ENCODE measurements at regions not wholly inside any gene's neighbourhood (a gene's known extent, or its start where the extent isn't known, plus 50 kb on each side); places are given as distances from the start of the nearest gene placed in this dataset.

DNA sequence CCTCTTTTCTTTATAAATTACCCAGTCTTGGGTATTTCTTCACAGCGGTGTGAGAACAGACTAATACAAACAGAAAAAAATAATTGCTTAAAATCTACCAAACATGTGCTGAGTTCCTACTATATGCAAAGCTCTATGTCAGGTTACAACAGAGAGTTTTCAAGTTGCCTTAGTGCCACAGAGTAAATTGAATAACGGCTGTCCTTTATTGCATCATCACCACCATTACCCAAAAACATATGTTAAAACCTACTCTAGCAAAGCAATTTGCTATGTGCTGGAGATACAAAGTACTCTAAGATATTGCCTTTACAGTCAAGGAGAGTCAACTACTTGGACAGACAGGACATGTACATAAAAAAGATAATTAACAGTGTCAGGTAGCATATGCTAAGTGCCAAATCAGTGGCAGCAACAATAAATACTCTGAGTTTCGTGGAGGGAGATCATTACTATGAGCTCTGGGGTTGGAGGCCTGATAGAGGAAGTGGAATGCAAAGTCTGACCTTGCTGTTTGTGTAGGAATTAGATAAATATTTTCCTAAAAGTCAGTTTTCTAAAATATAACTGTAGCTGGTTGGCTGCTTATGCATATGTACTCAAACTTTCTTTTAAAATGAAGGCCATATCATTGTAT is 1058.7 kb upstream of the WWC1 start:
- Histone ChIP-seq H3K4me2 (ENCODE audit: low read length) (no peak overlapping the region), H3K9me3 (replicated peaks; ENCODE audit: low read length) (peaks cover 8% of the 10 kb centered on the region)

DNA sequence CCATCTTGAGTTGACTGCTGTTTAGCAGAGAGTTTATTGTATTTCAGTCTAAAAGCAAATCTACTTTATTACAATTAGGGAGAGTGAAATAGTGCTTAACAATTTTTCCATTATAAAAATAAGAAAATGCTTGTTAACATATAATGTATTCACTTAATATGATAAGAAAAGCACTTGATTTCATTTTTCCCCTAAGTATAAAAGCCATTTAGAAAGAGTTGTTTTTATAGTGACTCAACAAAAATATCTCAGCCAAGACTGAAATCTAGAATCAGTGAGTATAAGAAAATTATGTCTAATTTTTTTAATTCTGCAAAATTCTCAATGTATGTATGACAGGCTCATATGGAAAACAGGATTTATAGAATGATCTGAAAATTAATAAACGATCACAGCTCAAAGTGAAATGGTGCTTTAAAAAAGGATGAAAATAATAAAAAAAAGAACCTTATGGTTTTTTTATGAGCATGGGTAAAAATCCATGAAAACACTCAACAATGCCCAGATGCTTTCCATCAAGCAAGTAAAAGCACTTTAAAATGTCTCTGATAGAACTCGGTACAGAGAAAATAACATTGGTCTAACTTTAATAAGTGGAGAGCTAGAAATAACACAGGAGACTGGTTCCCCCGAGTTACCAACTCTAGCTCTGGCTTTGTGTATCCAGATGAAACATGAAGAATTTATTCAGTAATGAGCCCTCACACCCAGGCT is 1057.8 kb upstream of the WWC1 start:
- no peak overlapping the region for H3K4me3 ChIP-seq (ENCODE audit: low read length)
- H3K4me2 ChIP-seq (ENCODE audit: low read length): no peak overlapping the region

More for the DNA sequence above, 1058.7 kb upstream of the WWC1 start:
- Histone ChIP-seq H3K9ac (ENCODE audit: low read depth, low read length) (no peak overlapping the region), H3K4me1 (ENCODE audit: control insufficient read depth, insufficient read depth, low read length) (peaks cover 7% of the 10 kb centered on the region), H3K4me3 (ENCODE audit: low read length) (no peak overlapping the region), H3K27me3 (ENCODE audit: control insufficient read depth, insufficient read depth, low read length) (no peaks in the 10 kb centered on the region), H3K36me3 (ENCODE audit: insufficient read depth, low read length) (no peaks in the 10 kb centered on the region)

DNA sequence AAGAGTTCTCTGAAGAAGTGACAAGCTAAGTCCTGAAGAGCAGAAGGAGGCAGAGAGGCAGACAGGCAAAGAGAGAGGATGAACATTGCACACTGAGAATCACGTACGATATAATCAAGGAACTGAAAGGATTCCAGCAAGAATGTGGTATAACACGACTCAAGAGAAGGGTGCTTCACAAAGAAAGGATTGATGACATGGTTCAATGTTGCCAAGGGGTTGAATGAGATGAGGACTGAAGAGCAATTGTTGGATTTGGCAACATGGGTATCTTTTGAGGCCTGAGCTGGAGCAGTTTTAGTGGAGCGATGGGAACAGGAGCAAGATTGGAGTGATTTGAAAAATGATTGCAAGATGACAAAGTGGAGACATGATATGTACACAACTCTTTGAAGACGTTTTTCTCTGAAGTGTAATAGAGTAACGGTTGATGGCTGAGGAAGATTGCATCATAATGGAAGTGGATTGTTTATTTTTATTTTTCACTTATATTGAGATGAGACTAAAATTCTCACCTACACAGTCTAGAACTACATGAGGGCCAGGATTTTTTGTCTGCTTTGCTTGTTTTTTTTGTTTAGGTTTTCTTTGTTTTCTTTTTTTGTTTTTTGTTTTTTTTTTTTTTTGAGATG is 1049.9 kb upstream of the WWC1 start:
- no peaks in the 10 kb centered on the region for H3K27me3 ChIP-seq (ENCODE audit: control insufficient read depth, insufficient read depth, low read length)
- no peaks in the 10 kb centered on the region for H3K36me3 ChIP-seq (ENCODE audit: insufficient read depth, low read length)
- no peak overlapping the region for H3K4me3 ChIP-seq (ENCODE audit: low read length)
- H3K9ac ChIP-seq (ENCODE audit: low read depth, low read length): no peak overlapping the region
- H3K4me2 ChIP-seq (ENCODE audit: low read length): no peak overlapping the region
- H3K4me1 ChIP-seq (ENCODE audit: control insufficient read depth, insufficient read depth, low read length): no peaks in the 10 kb centered on the region
- no peaks in the 10 kb centered on the region for H3K9me3 ChIP-seq (replicated peaks; ENCODE audit: low read length)

More for the DNA sequence above, 1057.8 kb upstream of the WWC1 start:
- Histone ChIP-seq H3K36me3 (ENCODE audit: insufficient read depth, low read length) (no peaks in the 10 kb centered on the region), H3K27me3 (ENCODE audit: control insufficient read depth, insufficient read depth, low read length) (no peaks in the 10 kb centered on the region), H3K9me3 (replicated peaks; ENCODE audit: low read length) (peaks cover 8% of the 10 kb centered on the region), H3K4me1 (ENCODE audit: control insufficient read depth, insufficient read depth, low read length) (peaks cover 7% of the 10 kb centered on the region), H3K9ac (ENCODE audit: low read depth, low read length) (no peak overlapping the region)

- H3K9ac ChIP-seq (ENCODE audit: low read depth, low read length): no peak overlapping the region
- no peaks in the 10 kb centered on the region for H3K36me3 ChIP-seq (ENCODE audit: insufficient read depth, low read length)
- no peaks in the 10 kb centered on the region for H3K4me1 ChIP-seq (ENCODE audit: control insufficient read depth, insufficient read depth, low read length)
- H3K27me3 ChIP-seq (ENCODE audit: control insufficient read depth, insufficient read depth, low read length): no peaks in the 10 kb centered on the region
- H3K4me3 ChIP-seq (ENCODE audit: low read length): no peak overlapping the region
- H3K4me2 ChIP-seq (ENCODE audit: low read length): no peak overlapping the region
- H3K9me3 ChIP-seq (replicated peaks; ENCODE audit: low read length): no peaks in the 10 kb centered on the region
These were observed 1048.7 kb upstream of the WWC1 start for GRCh38 chr5:167242701-167243100.

GRCh38 chr5:167243463-167243862 is 1048.0 kb upstream of the WWC1 start:
- Histone ChIP-seq H3K9ac (ENCODE audit: low read depth, low read length) (no peak overlapping the region), H3K4me3 (ENCODE audit: low read length) (no peak overlapping the region), H3K9me3 (replicated peaks; ENCODE audit: low read length) (no peaks in the 10 kb centered on the region), H3K4me2 (ENCODE audit: low read length) (no peak overlapping the region), H3K27me3 (ENCODE audit: control insufficient read depth, insufficient read depth, low read length) (no peaks in the 10 kb centered on the region), H3K4me1 (ENCODE audit: control insufficient read depth, insufficient read depth, low read length) (no peaks in the 10 kb centered on the region), H3K36me3 (ENCODE audit: insufficient read depth, low read length) (no peaks in the 10 kb centered on the region)

DNA sequence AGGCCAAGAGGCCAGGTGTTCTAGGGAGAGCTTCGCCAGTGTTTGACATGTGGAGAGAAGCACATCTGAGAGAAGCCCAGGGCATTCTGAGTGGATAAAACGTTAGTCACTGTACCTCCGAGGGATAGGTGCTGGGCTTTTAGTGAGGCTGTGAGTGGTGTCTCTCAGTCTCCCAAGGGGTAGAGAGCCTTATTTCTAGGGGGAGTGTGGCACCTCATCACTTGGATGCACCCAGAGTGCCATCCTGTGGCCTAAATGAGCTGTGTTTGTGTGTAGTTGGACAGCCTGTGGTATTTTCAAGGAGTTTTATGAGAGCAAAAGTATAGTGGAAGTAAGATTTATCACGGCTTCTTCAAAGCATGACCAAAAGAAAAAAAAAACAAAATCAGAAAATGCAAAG is 1046.9 kb upstream of the WWC1 start:
- Histone ChIP-seq H3K4me3 (ENCODE audit: low read length) (no peak overlapping the region), H3K27me3 (ENCODE audit: control insufficient read depth, insufficient read depth, low read length) (no peaks in the 10 kb centered on the region), H3K4me1 (ENCODE audit: control insufficient read depth, insufficient read depth, low read length) (no peaks in the 10 kb centered on the region), H3K36me3 (ENCODE audit: insufficient read depth, low read length) (no peaks in the 10 kb centered on the region), H3K9ac (ENCODE audit: low read depth, low read length) (no peak overlapping the region), H3K9me3 (replicated peaks; ENCODE audit: low read length) (no peaks in the 10 kb centered on the region), H3K4me2 (ENCODE audit: low read length) (no peak overlapping the region)

DNA sequence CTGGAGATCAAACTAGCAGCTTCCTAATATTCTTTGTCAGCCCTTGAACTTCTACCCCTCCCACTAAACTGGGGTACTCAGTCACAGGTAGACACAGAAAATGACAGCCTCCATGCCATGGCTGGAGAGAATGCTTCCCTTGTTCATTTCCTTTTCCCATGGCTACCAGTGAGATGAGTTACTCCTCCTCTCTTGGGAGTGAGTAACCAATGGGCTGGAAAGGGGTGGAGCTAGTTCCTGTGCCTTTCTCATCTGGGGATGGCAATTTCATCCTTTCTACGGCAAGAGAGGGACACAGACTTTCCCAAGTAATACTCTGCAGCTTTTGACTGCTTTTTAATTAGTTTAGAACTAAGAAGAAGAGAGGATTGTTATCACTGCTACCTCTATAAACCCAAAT is 1045.6 kb upstream of the WWC1 start:
- H3K4me2 ChIP-seq (ENCODE audit: low read length): no peak overlapping the region
- H3K9ac ChIP-seq (ENCODE audit: low read depth, low read length): no peak overlapping the region
- H3K9me3 ChIP-seq (replicated peaks; ENCODE audit: low read length): no peaks in the 10 kb centered on the region
- H3K27me3 ChIP-seq (ENCODE audit: control insufficient read depth, insufficient read depth, low read length): no peaks in the 10 kb centered on the region
- no peaks in the 10 kb centered on the region for H3K36me3 ChIP-seq (ENCODE audit: insufficient read depth, low read length)
- H3K4me1 ChIP-seq (ENCODE audit: control insufficient read depth, insufficient read depth, low read length): no peaks in the 10 kb centered on the region
- H3K4me3 ChIP-seq (ENCODE audit: low read length): no peak overlapping the region

DNA sequence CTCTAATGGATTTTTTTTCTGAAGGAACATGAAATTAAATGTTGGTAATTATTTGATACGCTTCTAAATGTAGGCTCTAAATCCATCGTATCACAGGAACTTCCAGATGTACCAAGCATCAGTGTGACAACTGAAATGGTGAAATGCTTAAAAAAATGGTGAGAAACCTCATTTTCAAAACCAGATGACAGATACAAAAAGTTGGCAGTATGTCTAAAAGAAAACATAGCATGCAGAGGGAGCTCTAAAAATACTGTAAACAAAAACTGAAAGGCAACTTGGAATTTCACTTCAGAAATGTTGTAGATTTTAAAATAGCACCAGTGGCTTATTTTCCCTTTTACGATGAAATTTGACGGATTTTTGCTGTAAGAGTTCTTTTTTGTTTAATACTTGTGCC is 1043.6 kb upstream of the WWC1 start:
- no peaks in the 10 kb centered on the region for H3K36me3 ChIP-seq (ENCODE audit: insufficient read depth, low read length)
- H3K9ac ChIP-seq (ENCODE audit: low read depth, low read length): no peak overlapping the region
- no peaks in the 10 kb centered on the region for H3K4me1 ChIP-seq (ENCODE audit: control insufficient read depth, insufficient read depth, low read length)
- no peaks in the 10 kb centered on the region for H3K9me3 ChIP-seq (replicated peaks; ENCODE audit: low read length)
- H3K4me2 ChIP-seq (ENCODE audit: low read length): no peak overlapping the region
- no peak overlapping the region for H3K4me3 ChIP-seq (ENCODE audit: low read length)
- no peaks in the 10 kb centered on the region for H3K27me3 ChIP-seq (ENCODE audit: control insufficient read depth, insufficient read depth, low read length)

DNA sequence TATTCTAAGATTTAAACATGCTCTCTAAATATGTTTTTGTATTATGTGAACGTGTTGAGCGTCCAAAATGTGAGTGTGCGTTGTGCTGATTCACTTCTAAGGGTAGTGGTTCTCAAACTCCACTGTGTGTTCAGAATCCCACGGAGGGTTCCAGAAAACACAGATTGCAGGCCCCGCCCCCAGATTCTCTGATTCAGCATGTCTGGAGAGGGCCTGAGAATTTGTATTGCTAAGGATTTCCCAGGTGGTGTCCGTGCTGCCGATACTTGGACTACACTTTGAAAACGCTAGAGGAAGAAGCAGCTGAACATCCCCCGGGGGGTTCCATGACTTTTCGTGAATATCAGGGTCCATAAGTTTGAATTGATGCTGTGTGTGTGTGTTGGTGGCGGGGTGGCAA is 1043.2 kb upstream of the WWC1 start:
- H3K4me1 ChIP-seq (ENCODE audit: control insufficient read depth, insufficient read depth, low read length): no peaks in the 10 kb centered on the region
- H3K4me3 ChIP-seq (ENCODE audit: low read length): no peak overlapping the region
- H3K9ac ChIP-seq (ENCODE audit: low read depth, low read length): no peak overlapping the region
- no peak overlapping the region for H3K4me2 ChIP-seq (ENCODE audit: low read length)
- no peaks in the 10 kb centered on the region for H3K36me3 ChIP-seq (ENCODE audit: insufficient read depth, low read length)
- no peaks in the 10 kb centered on the region for H3K27me3 ChIP-seq (ENCODE audit: control insufficient read depth, insufficient read depth, low read length)
- no peaks in the 10 kb centered on the region for H3K9me3 ChIP-seq (replicated peaks; ENCODE audit: low read length)

DNA sequence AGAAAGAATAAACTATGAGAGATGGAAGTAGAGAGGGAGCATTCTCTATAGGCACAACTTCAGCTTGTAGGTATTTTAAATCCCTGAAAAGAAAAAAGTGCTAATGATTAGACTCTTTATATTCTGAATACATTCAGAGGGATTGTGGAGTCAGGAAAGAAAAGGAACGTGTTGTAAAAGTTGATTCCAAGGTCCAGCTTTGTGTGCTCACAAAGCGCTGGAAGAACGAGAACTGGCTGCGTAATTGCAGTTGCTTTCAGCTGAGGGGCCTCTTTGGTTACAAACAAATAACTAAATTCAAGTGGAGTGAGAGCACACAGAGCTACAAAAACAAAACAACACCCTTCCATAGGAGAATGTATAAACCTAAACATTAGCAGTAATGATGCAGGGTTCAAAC is 1040.4 kb upstream of the WWC1 start:
- Histone ChIP-seq H3K9ac (ENCODE audit: low read depth, low read length) (no peak overlapping the region), H3K4me3 (ENCODE audit: low read length) (no peak overlapping the region)

DNA sequence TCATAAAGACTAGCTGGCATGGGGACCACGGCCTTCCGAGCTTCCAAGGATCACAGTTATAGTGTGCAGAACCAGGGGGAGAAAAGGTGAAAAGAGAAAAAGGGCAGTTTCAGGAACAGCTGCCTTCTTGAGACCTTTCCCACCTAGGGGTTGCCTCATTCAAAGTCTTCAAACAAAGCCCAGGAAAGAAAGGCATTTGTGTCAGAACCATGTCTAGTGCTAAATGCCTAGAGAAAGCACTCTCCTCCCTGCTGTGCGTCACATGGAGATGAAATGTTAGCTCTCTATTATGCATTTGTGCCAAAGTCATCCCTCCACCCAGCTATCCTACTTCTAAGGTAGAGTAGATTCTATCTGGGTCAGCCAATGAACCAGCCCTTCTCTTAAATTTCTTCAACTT is 1037.3 kb upstream of the WWC1 start:
- no peak overlapping the region for H3K9ac ChIP-seq (ENCODE audit: low read depth, low read length)
- H3K4me1 ChIP-seq (ENCODE audit: control insufficient read depth, insufficient read depth, low read length): no peaks in the 10 kb centered on the region
- H3K9me3 ChIP-seq (replicated peaks; ENCODE audit: low read length): no peaks in the 10 kb centered on the region
- no peaks in the 10 kb centered on the region for H3K27me3 ChIP-seq (ENCODE audit: control insufficient read depth, insufficient read depth, low read length)
- H3K4me2 ChIP-seq (ENCODE audit: low read length): no peak overlapping the region
- no peaks in the 10 kb centered on the region for H3K36me3 ChIP-seq (ENCODE audit: insufficient read depth, low read length)
- H3K4me3 ChIP-seq (ENCODE audit: low read length): no peak overlapping the region

More for the DNA sequence above, 1040.4 kb upstream of the WWC1 start:
- Histone ChIP-seq H3K9me3 (replicated peaks; ENCODE audit: low read length) (no peaks in the 10 kb centered on the region), H3K4me2 (ENCODE audit: low read length) (no peak overlapping the region), H3K27me3 (ENCODE audit: control insufficient read depth, insufficient read depth, low read length) (no peaks in the 10 kb centered on the region), H3K36me3 (ENCODE audit: insufficient read depth, low read length) (no peaks in the 10 kb centered on the region), H3K4me1 (ENCODE audit: control insufficient read depth, insufficient read depth, low read length) (no peaks in the 10 kb centered on the region)

DNA sequence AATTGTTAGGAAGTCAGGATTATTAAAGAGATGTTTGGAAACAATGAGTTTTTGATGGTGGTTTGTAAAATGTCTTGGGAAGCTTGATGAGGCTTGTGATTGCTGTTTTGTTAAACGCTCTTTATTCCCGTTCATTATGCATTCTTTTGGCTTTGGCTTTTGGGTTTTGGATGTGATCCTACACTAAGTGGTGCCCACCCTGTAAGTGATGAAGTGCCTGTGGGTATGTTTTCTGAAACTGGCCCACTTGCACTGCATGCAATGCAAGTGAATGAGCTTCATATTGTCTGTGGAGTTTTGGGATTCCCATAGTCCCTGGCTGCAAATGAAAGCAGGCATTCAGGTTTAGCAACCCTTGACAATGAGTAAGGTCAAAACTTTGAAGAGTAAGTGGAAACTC is 1035.5 kb upstream of the WWC1 start:
- no peak overlapping the region for H3K4me2 ChIP-seq (ENCODE audit: low read length)
- H3K9ac ChIP-seq (ENCODE audit: low read depth, low read length): no peak overlapping the region
- no peaks in the 10 kb centered on the region for H3K9me3 ChIP-seq (replicated peaks; ENCODE audit: low read length)
- no peaks in the 10 kb centered on the region for H3K27me3 ChIP-seq (ENCODE audit: control insufficient read depth, insufficient read depth, low read length)
- H3K36me3 ChIP-seq (ENCODE audit: insufficient read depth, low read length): no peaks in the 10 kb centered on the region
- no peak overlapping the region for H3K4me3 ChIP-seq (ENCODE audit: low read length)
- H3K4me1 ChIP-seq (ENCODE audit: control insufficient read depth, insufficient read depth, low read length): no peaks in the 10 kb centered on the region
